ENCODE measurements at regions not wholly inside any gene's neighbourhood (a gene's known extent, or its start where the extent isn't known, plus 50 kb on each side); places are given as distances from the start of the nearest gene placed in this dataset.

DNA sequence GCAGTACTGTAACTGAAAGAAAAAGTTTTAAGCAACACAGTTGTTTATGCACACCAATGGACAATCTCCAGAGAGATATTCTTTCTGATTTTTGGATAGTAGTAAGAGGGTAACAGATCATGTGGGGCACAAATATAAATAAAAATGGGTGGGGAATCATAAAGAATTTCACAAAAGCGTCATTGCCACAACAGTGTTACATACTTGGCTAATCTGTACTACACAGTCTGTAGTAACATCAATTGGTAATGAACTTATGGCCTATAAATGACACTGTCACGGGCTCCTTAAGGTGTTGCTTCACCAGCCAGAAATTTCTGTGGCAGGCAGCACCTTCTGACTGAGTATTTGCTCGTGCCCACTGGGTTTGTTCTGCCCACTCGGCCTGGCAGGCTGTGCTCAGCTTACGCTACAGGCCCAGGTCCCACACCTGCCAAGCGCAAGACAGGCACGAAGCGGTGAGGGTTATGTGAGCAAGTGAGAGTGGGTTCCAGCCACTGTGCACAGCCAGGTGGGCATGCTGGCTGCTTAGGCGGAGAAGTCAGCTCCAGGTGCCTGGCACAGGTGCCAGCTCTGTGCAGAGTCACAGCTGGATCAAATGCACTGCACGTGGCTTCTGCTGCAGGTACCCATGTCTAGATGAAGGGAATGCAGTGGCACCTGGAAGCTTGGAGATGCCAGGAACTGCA lies 532.5 kb upstream of the SLC39A10 start:
- H3K9me2 ChIP-seq (replicated peaks; ENCODE audit: low read length), result no peaks in the 10 kb centered on the region
- no peak overlapping the region for H3K4me2 ChIP-seq (ENCODE audit: low read length)
- H4K20me1 ChIP-seq (ENCODE audit: low read length), result no peaks in the 10 kb centered on the region
- no TSS peak for BruUV-seq (replicated peaks)
- no peaks in the 10 kb centered on the region for H3K36me3 ChIP-seq (ENCODE audit: low read depth, low read length)
- ATAC-seq, result no peak
- H3K4me3 ChIP-seq (ENCODE audit: low read length), result no peak overlapping the region
- H3K79me2 ChIP-seq (ENCODE audit: low read length), result no peaks in the 10 kb centered on the region
- no peaks in the 10 kb centered on the region for H3K27me3 ChIP-seq (ENCODE audit: low read length)
- CTCF ChIA-PET, result no interaction called here
- intact Hi-C loops (cut with micrococcal nuclease), result no loop called here
- POLR2A ChIA-PET (ENCODE audit: unreplicated experiment), result no interaction called here
- H2AFZ ChIP-seq (ENCODE audit: low read length), result no peak overlapping the region
- DNase-seq, result no peak
- H3K4me1 ChIP-seq (ENCODE audit: insufficient read depth, low read length), result no peaks in the 10 kb centered on the region
- no peaks in the 10 kb centered on the region for H3K9me3 ChIP-seq (ENCODE audit: low read length)
- TF ChIP-seq EZH2 (IDR thresholded peaks at IDR 0.05; ENCODE audit: low read length, unreplicated experiment) (no peak), EZH2phosphoT487 (IDR thresholded peaks at IDR 0.05; ENCODE audit: borderline replicate concordance, low read length) (no peak), CTCF (conservative IDR thresholded peaks at IDR 0.05; ENCODE audit: low read depth, low read length) (no peak)
- no peaks in the 10 kb centered on the region for H3F3A ChIP-seq (ENCODE audit: low read length, unreplicated experiment)
- H3K9ac ChIP-seq (ENCODE audit: low read length), result no peak overlapping the region
- no peak overlapping the region for H3K27ac ChIP-seq (ENCODE audit: low read length)

GRCh38 chr2:195122653-195123052 lies 534.4 kb upstream of the SLC39A10 start:
- no peaks in the 10 kb centered on the region for H3K27me3 ChIP-seq (ENCODE audit: low read length)
- H3F3A ChIP-seq (ENCODE audit: low read length, unreplicated experiment), result no peaks in the 10 kb centered on the region
- DNase-seq (no peak), ATAC-seq (no peak)
- BruUV-seq (replicated peaks), result no TSS peak
- no peak overlapping the region for H3K4me3 ChIP-seq (ENCODE audit: low read length)
- no peaks in the 10 kb centered on the region for H3K4me1 ChIP-seq (ENCODE audit: insufficient read depth, low read length)
- H3K27ac ChIP-seq (ENCODE audit: low read length), result no peak overlapping the region
- no peaks in the 10 kb centered on the region for H3K9me2 ChIP-seq (replicated peaks; ENCODE audit: low read length)
- H3K9me3 ChIP-seq (ENCODE audit: low read length), result no peaks in the 10 kb centered on the region
- no peak overlapping the region for H3K9ac ChIP-seq (ENCODE audit: low read length)
- H3K4me2 ChIP-seq (ENCODE audit: low read length), result no peak overlapping the region
- ChIA-PET CTCF (no interaction called here), POLR2A (ENCODE audit: unreplicated experiment) (no interaction called here)
- H4K20me1 ChIP-seq (ENCODE audit: low read length), result no peaks in the 10 kb centered on the region
- TF ChIP-seq EZH2phosphoT487 (IDR thresholded peaks at IDR 0.05; ENCODE audit: borderline replicate concordance, low read length), result no peak
- no peak for TF ChIP-seq EZH2 (IDR thresholded peaks at IDR 0.05; ENCODE audit: low read length, unreplicated experiment)
- TF ChIP-seq CTCF (conservative IDR thresholded peaks at IDR 0.05; ENCODE audit: low read depth, low read length), result no peak
- H2AFZ ChIP-seq (ENCODE audit: low read length), result no peak overlapping the region
- no peaks in the 10 kb centered on the region for H3K79me2 ChIP-seq (ENCODE audit: low read length)
- intact Hi-C loops (cut with micrococcal nuclease), result no loop called here
- no peaks in the 10 kb centered on the region for H3K36me3 ChIP-seq (ENCODE audit: low read depth, low read length)

GRCh38 chr2:195121341-195121740 lies 535.7 kb upstream of the SLC39A10 start:
- TF ChIP-seq CTCF (conservative IDR thresholded peaks at IDR 0.05; ENCODE audit: low read depth, low read length) (no peak), EZH2 (IDR thresholded peaks at IDR 0.05; ENCODE audit: low read length, unreplicated experiment) (no peak), EZH2phosphoT487 (IDR thresholded peaks at IDR 0.05; ENCODE audit: borderline replicate concordance, low read length) (no peak)
- no peak overlapping the region for H3K4me2 ChIP-seq (ENCODE audit: low read length)
- CTCF ChIA-PET, result no interaction called here
- no peak overlapping the region for H3K27ac ChIP-seq (ENCODE audit: low read length)
- no peaks in the 10 kb centered on the region for H3K9me2 ChIP-seq (replicated peaks; ENCODE audit: low read length)
- no peak for DNase-seq
- H4K20me1 ChIP-seq (ENCODE audit: low read length), result no peaks in the 10 kb centered on the region
- no TSS peak for BruUV-seq (replicated peaks)
- H3K4me1 ChIP-seq (ENCODE audit: insufficient read depth, low read length), result no peaks in the 10 kb centered on the region
- no peaks in the 10 kb centered on the region for H3K9me3 ChIP-seq (ENCODE audit: low read length)
- no peak for ATAC-seq
- intact Hi-C loops (cut with micrococcal nuclease), result no loop called here
- no peak overlapping the region for H3K4me3 ChIP-seq (ENCODE audit: low read length)
- POLR2A ChIA-PET (ENCODE audit: unreplicated experiment), result no interaction called here
- H3K79me2 ChIP-seq (ENCODE audit: low read length), result no peaks in the 10 kb centered on the region
- no peak overlapping the region for H2AFZ ChIP-seq (ENCODE audit: low read length)
- H3K9ac ChIP-seq (ENCODE audit: low read length), result no peak overlapping the region
- no peaks in the 10 kb centered on the region for H3F3A ChIP-seq (ENCODE audit: low read length, unreplicated experiment)
- no peaks in the 10 kb centered on the region for H3K27me3 ChIP-seq (ENCODE audit: low read length)
- no peaks in the 10 kb centered on the region for H3K36me3 ChIP-seq (ENCODE audit: low read depth, low read length)
